A673 (cell line): ENCODE measurements at regions not wholly inside any gene's neighbourhood (a gene's known extent, or its start where the extent isn't known, plus 50 kb on each side); places are given as distances from the start of the nearest gene placed in this dataset.
A peak's percentile ranks its signal among the peaks of the same experiment; 100 is the strongest.

Source experiments
- BruUV-seq: library from RNA; stranded (reverse); fragments of 400-500 nt; replicated peaks from 2 replicates; lab custom pipeline; 2021; lab: Mats Ljungman, UMichigan
- CTCF ChIA-PET: fragments of 300-600 bp; sonication (Branson Sonifier 250); formaldehyde crosslinking; loops from one replicate; lab custom pipeline; 2022; ENCODE audit warnings: antibody characterized with exemption; lab: Charles Lee
- POLR2A ChIA-PET: fragments of 300-600 bp; sonication (Branson Sonifier 250); formaldehyde crosslinking; loops from one replicate; lab custom pipeline; 2022; ENCODE audit warnings: antibody characterized with exemption; ENCODE audit not compliant: low non-redundant PET; lab: Charles Lee
- DNase-seq: peaks from one replicate; pipeline ENCODE4 v3.0.0-alpha.2; 2015; ENCODE audit warnings: low spot score
- H3K27ac ChIP-seq: fragments of 200-600 bp; sonication (generic); 2 replicates; pipeline ENCODE4 v1.5.1; 2016; ENCODE audit warnings: mixed run types, low read depth, mild to moderate bottlenecking, mixed read lengths, antibody characterized with exemption, low read length; ENCODE audit not compliant: poor library complexity, severe bottlenecking
- H3K27me3 ChIP-seq: fragments of 200-600 bp; sonication (generic); replicated peaks from 2 replicates; pipeline ENCODE4 v1.6.1; 2017; ENCODE audit warnings: mixed run types, low read depth, mild to moderate bottlenecking, mixed read lengths, antibody characterized with exemption, low read length; ENCODE audit not compliant: insufficient read depth, poor library complexity
- H3K36me3 ChIP-seq: fragments of 200-600 bp; sonication (generic); 2 replicates; pipeline ENCODE4 v1.6.1; 2016; ENCODE audit warnings: mixed run types, mild to moderate bottlenecking, mixed read lengths, antibody characterized with exemption, low read length; ENCODE audit not compliant: insufficient read depth, poor library complexity, severe bottlenecking
- H3K4me1 ChIP-seq: fragments of 200-600 bp; sonication (generic); 2 replicates; pipeline ENCODE4 v1.6.1; 2017; ENCODE audit warnings: mixed run types, mild to moderate bottlenecking, mixed read lengths, antibody characterized with exemption, low read length; ENCODE audit not compliant: insufficient read depth, poor library complexity, severe bottlenecking
- H3K4me3 ChIP-seq: fragments of 200-600 bp; sonication (generic); 2 replicates; pipeline ENCODE4 v1.5.1; 2016; ENCODE audit warnings: low read depth, mixed run types, mild to moderate bottlenecking, mixed read lengths, low read length; ENCODE audit not compliant: poor library complexity, severe bottlenecking
- H3K9me3 ChIP-seq: fragments of 200-600 bp; sonication (generic); 2 replicates; pipeline ENCODE4 v1.6.1; 2016; ENCODE audit warnings: mixed run types, low read depth, mild to moderate bottlenecking, mixed read lengths, antibody characterized with exemption, low read length; ENCODE audit not compliant: poor library complexity, severe bottlenecking
- EZH2 ChIP-seq: fragments of 200-600 bp; sonication (generic); IDR thresholded peaks from 2 replicates; pipeline ENCODE4 v1.6.1; 2017; ENCODE audit warnings: borderline replicate concordance, low read depth, mild to moderate bottlenecking, mixed read lengths, antibody characterized with exemption, low read length; ENCODE audit not compliant: poor library complexity, severe bottlenecking
- intact Hi-C: fragments of 100-400 bp; cut with micrococcal nuclease; formaldehyde crosslinking; loops from one replicate; pipeline ENCODE4 v1.10.0; 2022; ENCODE audit not compliant: unreplicated experiment
- TF ChIP-seq, protein P1 (sequence below): fragments of 300-800, 200-600 bp; sonication (generic); conservative IDR thresholded peaks from 2 replicates; pipeline ENCODE4 v1.5.1; 2017; ENCODE audit warnings: low read depth, mild to moderate bottlenecking, antibody characterized with exemption, low read length, moderate library complexity, mixed read lengths

- intact Hi-C loops: no loop called here
- POLR2A ChIA-PET: no interaction called here
- TF ChIP-seq, protein P1, sequence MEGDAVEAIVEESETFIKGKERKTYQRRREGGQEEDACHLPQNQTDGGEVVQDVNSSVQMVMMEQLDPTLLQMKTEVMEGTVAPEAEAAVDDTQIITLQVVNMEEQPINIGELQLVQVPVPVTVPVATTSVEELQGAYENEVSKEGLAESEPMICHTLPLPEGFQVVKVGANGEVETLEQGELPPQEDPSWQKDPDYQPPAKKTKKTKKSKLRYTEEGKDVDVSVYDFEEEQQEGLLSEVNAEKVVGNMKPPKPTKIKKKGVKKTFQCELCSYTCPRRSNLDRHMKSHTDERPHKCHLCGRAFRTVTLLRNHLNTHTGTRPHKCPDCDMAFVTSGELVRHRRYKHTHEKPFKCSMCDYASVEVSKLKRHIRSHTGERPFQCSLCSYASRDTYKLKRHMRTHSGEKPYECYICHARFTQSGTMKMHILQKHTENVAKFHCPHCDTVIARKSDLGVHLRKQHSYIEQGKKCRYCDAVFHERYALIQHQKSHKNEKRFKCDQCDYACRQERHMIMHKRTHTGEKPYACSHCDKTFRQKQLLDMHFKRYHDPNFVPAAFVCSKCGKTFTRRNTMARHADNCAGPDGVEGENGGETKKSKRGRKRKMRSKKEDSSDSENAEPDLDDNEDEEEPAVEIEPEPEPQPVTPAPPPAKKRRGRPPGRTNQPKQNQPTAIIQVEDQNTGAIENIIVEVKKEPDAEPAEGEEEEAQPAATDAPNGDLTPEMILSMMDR: no peak
- TF ChIP-seq EZH2: no peak
- CTCF ChIA-PET: interaction anchor here (0.6 kb wide), 1 partner anchor 170 kb away, joined by 3 read pairs; no protein-coding TSS in a partner anchor
- DNase-seq: no peak
- Histone ChIP-seq H3K9me3 (no peaks in the 10 kb centered on the region), H3K4me3 (no peak overlapping the region), H3K4me1 (peaks cover 9% of the 10 kb centered on the region), H3K27me3 (peaks cover 95% of the 10 kb centered on the region), H3K27ac (no peak overlapping the region), H3K36me3 (no peaks in the 10 kb centered on the region)
- no TSS peak for BruUV-seq
Measured at GRCh38 chr4:41870035-41870434, 65.2 kb upstream of the TMEM33 start.

- no peaks in the 10 kb centered on the region for H3K36me3 ChIP-seq
- TF ChIP-seq EZH2: peak; percentile 55
- TF ChIP-seq, protein P1: no peak
- ChIA-PET POLR2A (no interaction called here), CTCF (no interaction called here)
- H3K9me3 ChIP-seq: no peaks in the 10 kb centered on the region
- H3K27me3 ChIP-seq: peaks cover 91% of the 10 kb centered on the region
- intact Hi-C loops: no loop called here
- peak overlapping the region; percentile 6 for H3K4me3 ChIP-seq
- H3K27ac ChIP-seq: no peak overlapping the region
- no peak for DNase-seq
- no TSS peak for BruUV-seq
- H3K4me1 ChIP-seq: peaks cover 9% of the 10 kb centered on the region
Measured at GRCh38 chr4:41866799-41867677, 68.2 kb upstream of the TMEM33 start.

DNA sequence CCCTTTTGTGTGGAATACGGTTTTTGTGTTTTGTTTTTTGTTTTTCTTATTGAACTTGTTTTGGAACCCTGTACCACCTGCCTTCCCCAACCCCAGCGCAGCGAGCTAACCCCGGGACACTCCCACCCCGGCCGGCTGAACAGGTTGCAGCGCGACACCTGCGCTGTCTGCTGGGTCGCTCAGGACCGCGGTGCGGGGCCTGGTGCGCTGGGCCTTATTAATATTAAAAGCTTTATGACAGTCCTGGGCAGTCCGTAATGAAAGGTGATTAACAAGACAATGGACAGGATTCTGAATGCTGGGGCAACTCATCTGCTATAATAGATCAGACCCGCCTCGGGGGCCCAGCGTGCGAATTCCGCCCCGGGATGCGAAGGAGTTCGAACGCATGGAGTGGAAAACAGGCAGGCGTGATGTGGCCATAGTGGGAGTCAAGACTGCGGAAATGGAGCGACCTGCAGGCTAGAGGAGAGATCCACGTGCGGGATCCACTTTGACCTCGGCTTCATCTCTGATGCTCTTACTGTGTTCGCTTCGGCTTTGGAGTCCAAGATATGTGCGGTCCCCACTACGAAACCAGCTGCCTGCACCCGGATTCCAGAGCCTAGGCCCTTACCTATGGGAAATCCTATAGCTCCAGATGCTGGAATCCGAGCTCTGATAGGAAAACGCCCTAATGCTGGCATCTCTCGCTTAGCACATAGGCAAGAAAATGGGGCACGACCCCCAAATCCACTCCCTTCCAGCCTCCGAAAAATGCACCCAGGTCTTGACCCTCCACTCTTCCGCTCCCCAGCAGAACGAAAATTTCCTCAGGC is 69.0 kb upstream of the TMEM33 start:
- peaks cover 91% of the 10 kb centered on the region for H3K27me3 ChIP-seq
- CTCF ChIA-PET: no interaction called here

More for the DNA sequence above, 69.0 kb upstream of the TMEM33 start:
- no TSS peak for BruUV-seq
- TF ChIP-seq EZH2: no peak
- TF ChIP-seq, protein P1: no peak
- H3K4me1 ChIP-seq: peaks cover 9% of the 10 kb centered on the region
- DNase-seq: no peak
- intact Hi-C loops: no loop called here
- no peaks in the 10 kb centered on the region for H3K9me3 ChIP-seq
- POLR2A ChIA-PET: no interaction called here
- H3K4me3 ChIP-seq: no peak overlapping the region
- no peak overlapping the region for H3K27ac ChIP-seq
- no peaks in the 10 kb centered on the region for H3K36me3 ChIP-seq
